ENCODE measurements at regions not wholly inside any gene's neighbourhood (a gene's known extent, or its start where the extent isn't known, plus 50 kb on each side); places are given as distances from the start of the nearest gene placed in this dataset.

- DNase-seq = no peak
These were observed 207.1 kb downstream of the NFATC2 start for GRCh38 chr20:51335329-51335841.

- DNase-seq = no peak
These were observed 207.9 kb downstream of the NFATC2 start for GRCh38 chr20:51334609-51335008.

DNA sequence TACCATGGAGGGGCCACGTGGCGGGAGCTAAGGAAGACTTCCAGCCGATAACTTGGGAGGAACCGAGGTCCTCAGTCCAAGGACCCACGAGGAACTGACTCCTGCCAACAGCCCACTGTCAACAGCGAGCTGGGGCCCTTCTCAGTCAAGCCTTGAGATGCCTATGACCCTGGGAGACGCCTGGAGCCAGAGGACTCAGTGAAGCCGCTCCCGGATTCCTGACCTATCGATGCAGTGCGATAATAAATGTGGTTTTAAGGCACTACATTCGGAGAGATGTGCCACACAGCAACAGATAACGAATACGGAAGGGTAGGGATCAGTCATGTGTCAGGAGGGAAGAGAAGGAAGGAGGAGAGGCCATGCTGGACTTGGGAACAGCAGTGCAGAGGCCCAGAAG, 208.5 kb downstream of the NFATC2 start:
- no peak for DNase-seq

DNA sequence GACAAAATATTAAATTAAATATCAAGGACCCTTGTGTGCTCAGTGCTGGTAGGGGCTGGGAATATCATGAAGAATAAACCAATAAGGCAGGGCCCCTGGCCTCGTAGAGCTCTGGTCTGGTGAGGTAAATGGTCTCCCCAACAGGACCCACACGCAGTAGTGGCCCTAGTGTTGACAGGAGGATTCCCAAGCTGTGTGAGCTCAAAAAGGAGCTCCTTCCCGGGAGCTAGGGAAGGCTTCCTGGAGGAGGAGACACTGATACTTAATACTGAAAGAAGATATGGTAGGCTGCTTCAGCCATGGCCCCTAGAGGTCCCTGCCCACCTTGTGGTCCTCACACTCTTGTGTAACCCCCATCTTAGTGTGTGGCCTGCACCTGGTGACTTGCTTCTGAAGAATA, 209.1 kb downstream of the NFATC2 start:
- no peak for DNase-seq

DNA sequence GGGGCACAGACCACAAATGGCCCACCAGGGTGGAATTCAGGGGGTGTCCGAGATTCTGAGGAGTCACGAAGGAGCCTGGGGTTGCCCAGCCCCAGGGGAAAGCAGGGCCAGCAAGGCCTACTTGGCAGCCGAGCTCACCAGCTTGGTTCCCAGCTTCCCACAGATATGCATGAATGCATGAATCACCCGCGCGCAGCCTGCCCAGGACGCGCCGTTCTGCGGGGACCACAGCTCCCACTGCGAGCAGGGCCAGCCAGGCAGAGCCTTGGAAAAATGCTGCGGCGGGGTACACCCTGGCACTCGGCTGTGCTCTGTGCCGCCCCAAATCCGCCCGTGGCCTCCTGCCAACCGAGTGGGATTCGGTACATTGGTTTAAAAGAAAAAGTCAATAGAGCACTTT, 211.0 kb downstream of the NFATC2 start:
- no peak for DNase-seq

DNA sequence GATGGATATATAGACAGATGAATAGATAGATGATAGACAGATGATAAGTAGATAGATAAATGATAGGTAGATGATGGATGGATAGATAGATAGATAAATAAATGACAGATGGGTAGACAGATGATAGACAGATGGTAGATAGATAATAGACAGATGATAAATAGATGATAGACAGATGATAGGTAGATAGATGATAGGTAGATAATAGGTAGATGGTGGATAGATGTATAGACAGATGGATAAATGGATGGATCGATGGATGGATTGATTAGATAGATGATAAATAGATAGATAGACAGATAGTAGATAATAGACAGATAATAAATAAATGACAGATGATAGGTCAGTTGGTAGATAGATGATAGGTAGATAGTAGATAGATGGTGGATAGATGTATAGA, 212.7 kb downstream of the NFATC2 start:
- DNase-seq = no peak

- DNase-seq = no peak
These were observed 215.2 kb downstream of the NFATC2 start for GRCh38 chr20:51327251-51327841.

- DNase-seq = peak; percentile 70
These were observed 216.2 kb downstream of the NFATC2 start for GRCh38 chr20:51326201-51326819.

GRCh38 chr20:51322164-51322707, 220.3 kb downstream of the NFATC2 start:
- no peak for DNase-seq

DNA sequence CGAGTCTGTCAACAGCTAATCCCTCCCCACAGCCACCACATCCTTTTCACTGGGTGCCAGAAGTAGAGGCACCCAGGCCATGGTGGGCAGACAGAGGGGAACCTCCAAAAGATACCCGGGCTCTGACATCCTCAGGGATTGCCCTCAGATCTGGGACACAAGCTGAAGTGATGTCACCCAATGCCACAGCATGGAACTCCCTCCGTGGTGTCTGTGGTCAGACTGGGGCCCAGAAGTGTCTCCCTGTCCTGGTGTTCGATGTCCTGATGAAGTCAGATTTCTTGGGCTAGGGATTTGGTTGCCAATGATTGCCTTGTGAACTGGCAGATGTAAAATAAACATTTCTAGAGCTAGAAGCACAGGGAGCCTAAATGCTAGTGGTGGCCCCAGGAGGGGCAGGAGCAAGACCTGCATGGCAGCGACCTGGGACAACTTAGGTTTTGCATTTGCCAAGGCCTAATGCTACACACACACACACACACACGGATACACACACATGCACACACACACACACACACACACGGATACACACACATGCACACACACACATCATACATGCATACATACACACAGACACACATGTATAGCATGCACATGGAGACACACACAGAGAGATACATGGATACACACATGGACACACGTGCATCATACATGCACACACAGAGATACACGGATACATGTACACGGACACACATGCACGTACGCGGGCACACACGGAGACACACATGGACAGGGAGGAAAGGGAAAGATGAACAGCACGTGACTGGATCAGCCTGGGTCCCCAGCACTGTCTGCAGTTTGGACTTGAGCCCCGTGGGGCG, 221.0 kb downstream of the NFATC2 start:
- DNase-seq = no peak

DNA sequence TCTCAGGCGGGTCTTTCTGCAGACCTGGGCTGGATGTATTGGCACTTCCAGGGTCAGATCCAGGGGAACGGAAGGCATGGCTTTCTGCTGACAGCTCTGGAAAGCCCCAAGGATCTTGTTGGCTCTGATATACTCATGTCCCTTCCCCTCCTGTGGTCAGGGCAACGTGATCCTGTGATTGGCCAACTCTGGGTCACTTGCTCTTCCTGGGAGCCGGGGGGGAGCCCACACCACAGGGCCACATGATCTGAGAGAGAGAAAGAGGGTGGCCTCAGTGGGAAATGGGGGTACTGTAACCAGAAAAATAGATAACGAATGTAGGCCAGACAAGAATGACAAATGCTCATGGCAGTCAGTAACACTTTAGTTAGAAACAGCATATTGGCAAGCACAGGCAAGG, 223.0 kb downstream of the NFATC2 start:
- DNase-seq = no peak

- DNase-seq = peak; percentile 55
These were observed 224.2 kb downstream of the NFATC2 start for GRCh38 chr20:51318058-51318949.

DNA sequence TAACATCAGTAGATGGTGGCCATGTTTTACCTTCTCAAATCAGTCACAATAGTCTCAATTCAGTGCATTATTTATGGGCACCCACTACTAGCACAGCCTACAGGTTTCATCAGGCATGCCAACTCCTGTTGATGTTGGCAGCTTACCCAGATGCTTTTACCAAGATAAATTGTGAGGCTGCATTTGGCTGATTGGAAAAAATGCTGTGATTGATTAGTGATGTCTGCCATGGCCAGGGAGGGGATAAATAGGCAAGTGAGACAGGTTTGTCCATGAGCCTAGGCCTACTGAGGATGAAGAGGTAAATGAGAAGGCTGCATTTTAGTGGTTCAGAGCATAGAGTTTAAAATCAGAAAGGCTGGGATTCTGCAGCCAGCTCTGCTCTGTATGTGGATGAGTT, 227.1 kb downstream of the NFATC2 start:
- no peak for DNase-seq

GRCh38 chr20:51313358-51313827, 229.1 kb downstream of the NFATC2 start:
- no peak for DNase-seq

DNA sequence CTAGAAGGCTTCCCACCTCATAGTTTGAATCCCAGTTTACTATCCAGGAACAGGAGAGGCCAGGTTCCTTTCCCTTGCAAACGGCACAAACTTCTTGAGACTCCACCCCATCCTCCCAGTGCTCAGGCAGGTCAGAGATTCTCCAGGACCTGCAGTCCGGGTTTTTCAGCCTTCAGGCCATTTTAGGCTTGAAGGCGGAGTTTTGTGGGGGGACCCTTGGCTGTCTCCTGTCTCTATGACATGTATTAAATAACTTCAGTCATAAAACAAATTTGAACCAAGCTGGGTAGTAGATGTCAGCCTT, 230.1 kb downstream of the NFATC2 start:
- DNase-seq = no peak

GRCh38 chr20:51311636-51312479, 230.7 kb downstream of the NFATC2 start:
- DNase-seq = no peak

GRCh38 chr20:51310216-51310615, 232.3 kb downstream of the NFATC2 start:
- DNase-seq = no peak

DNA sequence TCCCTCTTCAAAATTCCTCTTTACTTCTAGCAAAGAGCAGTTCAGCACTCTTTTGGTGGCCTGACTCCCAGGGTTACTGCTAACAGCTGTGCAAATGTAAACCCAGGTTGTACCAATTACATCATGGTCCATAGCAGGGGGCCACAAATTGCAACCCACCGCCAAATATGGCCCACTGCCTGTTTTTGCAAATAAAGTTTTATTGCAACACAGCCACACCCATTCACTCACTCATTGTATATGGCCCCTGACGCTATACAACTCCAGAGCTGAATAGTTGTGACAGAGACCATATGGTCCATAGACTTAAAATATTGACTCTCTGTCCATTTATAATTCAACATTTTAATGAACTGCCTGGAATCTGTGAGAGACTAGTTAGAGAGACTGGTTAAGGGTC, 233.4 kb downstream of the NFATC2 start:
- DNase-seq = no peak

DNA sequence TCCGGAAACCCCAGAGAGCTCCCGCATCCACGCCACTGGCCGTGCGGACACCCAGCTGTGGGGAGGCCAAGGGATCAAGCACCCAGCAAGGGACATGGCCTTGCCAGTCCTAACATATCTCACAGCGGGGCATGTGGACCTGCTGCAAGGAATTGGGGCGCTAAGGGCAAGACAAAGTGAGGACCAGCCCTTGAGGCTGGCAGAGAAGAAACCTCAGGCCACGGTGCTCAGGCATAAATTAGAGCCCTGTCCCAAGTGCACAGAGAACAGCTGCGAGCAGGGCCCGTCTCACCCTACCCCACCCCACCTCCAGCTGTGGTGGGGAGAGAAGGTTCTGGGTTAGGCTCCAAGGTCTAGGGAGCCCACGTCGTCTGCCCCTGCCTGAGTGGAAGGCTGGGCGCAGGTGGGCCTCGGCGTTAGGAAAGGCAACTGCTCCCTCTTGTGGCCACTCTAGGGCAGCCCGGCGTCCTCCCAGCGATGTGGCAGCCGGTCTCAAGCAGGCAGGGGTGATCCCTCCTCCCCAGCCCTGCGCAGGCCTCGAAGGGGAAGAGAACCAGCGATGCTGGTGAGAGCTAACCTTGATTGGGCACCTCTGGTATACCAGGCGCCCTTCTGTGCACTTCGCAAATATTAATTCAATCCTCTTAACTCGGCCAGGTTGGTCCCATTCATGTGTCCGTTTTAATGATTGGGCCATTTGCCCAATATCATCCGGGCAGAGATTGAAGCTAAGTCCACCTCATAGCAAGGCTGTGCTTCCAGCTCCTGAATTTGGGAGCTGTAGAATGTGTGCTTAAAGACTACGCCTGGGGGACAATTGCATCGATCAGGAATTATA, 235.8 kb downstream of the NFATC2 start:
- peak; percentile 49 for DNase-seq

GRCh38 chr20:51306081-51306480, 236.4 kb downstream of the NFATC2 start:
- no peak for DNase-seq

All from NCI-H1694 (cell line).